SK-N-SH (cell line): ENCODE measurements at regions not wholly inside any gene's neighbourhood (a gene's known extent, or its start where the extent isn't known, plus 50 kb on each side); places are given as distances from the start of the nearest gene placed in this dataset.

Source experiments
- CTCF ChIA-PET: fragments of 300-600, 350-600 bp; formaldehyde crosslinking; extraction: SDS; loops from one replicate; lab custom pipeline; 2021; lab: Yijun Ruan, JAX
- POLR2A ChIA-PET: fragments of 350-600 bp; sonication (Branson Sonifier 250); formaldehyde crosslinking; extraction: SDS; loops from one replicate; lab custom pipeline; 2020; ENCODE audit warnings: antibody characterized with exemption, inconsistent platforms; lab: Yijun Ruan, JAX
- DNase-seq: peaks from one replicate; pipeline ENCODE4 v3.0.0; 2012
- H2AFZ ChIP-seq: fragments of 200-600 bp; sonication (generic); 2 replicates; pipeline ENCODE4 v1.8.1; 2016; ENCODE audit warnings: antibody characterized with exemption, mild to moderate bottlenecking, low read depth
- H3F3A ChIP-seq: fragments of 200-600 bp; sonication (generic); replicated peaks from 2 replicates; pipeline ENCODE3; 2016; ENCODE audit warnings: antibody characterized with exemption, mild to moderate bottlenecking; ENCODE audit not compliant: insufficient read depth
- H3K27ac ChIP-seq, 2 experiments: fragments of 200-500 bp in 1 of 2; fragments of 200-600 bp in 1 of 2; sonication (Bioruptor generic) in 1 of 2; sonication (generic), shearing (Covaris generic) in 1 of 2; 2 replicates each; pipeline versions ENCODE4 v1.5.1 to v1.6.1; 2014 to 2016; ENCODE audit warnings: low read depth in 2 of 2, inconsistent platforms in 1 of 2, low read length in 1 of 2, mild to moderate bottlenecking in 1 of 2, mixed read lengths in 1 of 2
- H3K27me3 ChIP-seq: fragments of 200-600 bp; sonication (generic), shearing (Covaris generic); 2 replicates; pipeline ENCODE4 v1.6.1; 2016; ENCODE audit warnings: mixed run types; ENCODE audit not compliant: insufficient read depth
- H3K36me3 ChIP-seq, 2 experiments: fragments of 200-500 bp in 1 of 2; fragments of 200-600 bp in 1 of 2; sonication (Bioruptor generic) in 1 of 2; sonication (generic) in 1 of 2; replicated peaks in 1 of 2; 2 replicates each; pipeline versions ENCODE3 to v1.5.1; 2014 to 2016; ENCODE audit warnings: low read length in 1 of 2, mild to moderate bottlenecking in 1 of 2; ENCODE audit not compliant: insufficient read depth in 2 of 2, control insufficient read depth in 1 of 2
- H3K4me1 ChIP-seq, 2 experiments: fragments of 200-500 bp in 1 of 2; fragments of 200-600 bp in 1 of 2; sonication (Bioruptor generic) in 1 of 2; sonication (generic), shearing (Covaris generic) in 1 of 2; 2 replicates each; pipeline versions ENCODE4 v1.5.1 to v1.6.1; 2014 to 2016; ENCODE audit warnings: low read depth in 1 of 2, low read length in 1 of 2, mixed run types in 1 of 2; ENCODE audit not compliant: insufficient read depth in 2 of 2, control insufficient read depth in 1 of 2
- H3K4me2 ChIP-seq: fragments of 200-600 bp; sonication (generic), shearing (Covaris generic); 2 replicates; pipeline ENCODE4 v1.6.1; 2017; ENCODE audit warnings: mixed run types
- H3K4me3 ChIP-seq, 2 experiments: fragments of 200-500 bp in 1 of 2; fragments of 200-600 bp in 1 of 2; sonication (Bioruptor generic) in 1 of 2; sonication (generic), shearing (Covaris generic) in 1 of 2; 2 replicates each; pipeline versions ENCODE4 v1.5.1 to v1.8.1; 2014 to 2016; ENCODE audit warnings: low read depth in 2 of 2, inconsistent platforms in 1 of 2, low read length in 1 of 2, mild to moderate bottlenecking in 1 of 2, mixed read lengths in 1 of 2, moderate library complexity in 1 of 2
- H3K79me2 ChIP-seq: fragments of 200-600 bp; sonication (generic); 2 replicates; pipeline ENCODE4 v1.8.1; 2017; ENCODE audit warnings: mild to moderate bottlenecking; ENCODE audit not compliant: insufficient read depth
- H3K9ac ChIP-seq: fragments of 200-600 bp; sonication (generic); 2 replicates; pipeline ENCODE4 v1.6.1; 2017; ENCODE audit warnings: mixed run types
- H3K9me2 ChIP-seq: fragments of 200-600 bp; sonication (generic); 2 replicates; pipeline ENCODE4 v1.6.1; 2017; ENCODE audit warnings: mixed run types
- H3K9me3 ChIP-seq: fragments of 200-600 bp; sonication (generic); 2 replicates; pipeline ENCODE4 v1.6.1; 2017; ENCODE audit warnings: mixed run types, mild to moderate bottlenecking, moderate library complexity
- H4K20me1 ChIP-seq: fragments of 200-600 bp; sonication (generic); 2 replicates; pipeline ENCODE4 v1.6.1; 2017; ENCODE audit warnings: mild to moderate bottlenecking, mixed run types; ENCODE audit not compliant: insufficient read depth
- ELF1 ChIP-seq: IDR thresholded peaks from 2 replicates; pipeline ENCODE4 v1.4.0; 2012
- FOXM1 ChIP-seq: IDR thresholded peaks from 2 replicates; pipeline ENCODE4 v1.4.0; 2012; ENCODE audit warnings: low read depth, mild to moderate bottlenecking
- GATA2 ChIP-seq: sonication (generic); formaldehyde crosslinking; IDR thresholded peaks from 2 replicates; pipeline ENCODE4 v1.5.0; 2020; ENCODE audit warnings: mild to moderate bottlenecking, missing genetic modification reagents
- IRF3 ChIP-seq: fragments of 150-350 bp; IDR thresholded peaks from 2 replicates; pipeline ENCODE4 v1.6.1; 2016; ENCODE audit warnings: mild to moderate bottlenecking, low read depth, low read length
- JUND ChIP-seq: IDR thresholded peaks from 2 replicates; pipeline ENCODE4 v1.4.0; 2012
- MAX ChIP-seq: IDR thresholded peaks from 2 replicates; pipeline ENCODE4 v1.4.0; 2012; ENCODE audit warnings: low read depth
- MEF2A ChIP-seq: IDR thresholded peaks from 2 replicates; pipeline ENCODE4 v1.4.0; 2012; ENCODE audit warnings: low read depth, borderline replicate concordance
- NFIC ChIP-seq: IDR thresholded peaks from 2 replicates; pipeline ENCODE4 v1.4.0; 2012; ENCODE audit warnings: borderline replicate concordance
- REST ChIP-seq: IDR thresholded peaks from 2 replicates; pipeline ENCODE4 v1.6.1; 2012; ENCODE audit warnings: mild to moderate bottlenecking, low read depth, low read length, moderate library complexity
- RXRA ChIP-seq: IDR thresholded peaks from 2 replicates; pipeline ENCODE4 v1.4.0; 2012; ENCODE audit warnings: low read depth, mild to moderate bottlenecking, borderline replicate concordance
- TAF1 ChIP-seq: IDR thresholded peaks from 2 replicates; pipeline ENCODE4 v1.6.1; 2012; ENCODE audit warnings: low read depth, mild to moderate bottlenecking, low read length, moderate library complexity, borderline replicate concordance
- TEAD4 ChIP-seq: IDR thresholded peaks from 2 replicates; pipeline ENCODE4 v1.4.0; 2012; ENCODE audit warnings: mild to moderate bottlenecking, borderline replicate concordance; ENCODE audit not compliant: insufficient read depth
- USF2 ChIP-seq: fragments of 150-350 bp; IDR thresholded peaks from 2 replicates; pipeline ENCODE4 v1.6.1; 2017; ENCODE audit warnings: antibody characterized with exemption, low read length, low read depth, borderline replicate concordance
- WGBS: methylation state at CpG from one replicate; pipeline ENCODE4 v1.1.6; 2017; ENCODE audit warnings: low lambda C conversion rate; 5-methylcytosine and 5-hydroxymethylcytosine counted together

- peaks cover 19 to 34% of the 10 kb centered on the region in 2 experiments for H3K4me1 ChIP-seq
- 76% methylated on average over 4 of the region's 4 CpGs for WGBS
Observed at GRCh38 chr2:37560863-37561614, 110.4 kb downstream of the CDC42EP3 start.

GRCh38 chr2:37561615-37562569 lies 109.5 kb downstream of the CDC42EP3 start:
- DNase-seq, result no peak
- Histone ChIP-seq H3K27ac (peak overlapping the region; percentile 75 to 99), H3K9me2 (no peaks in the 10 kb centered on the region), H3K36me3 (no peaks in the 10 kb centered on the region), H3K9ac (peak overlapping the region; percentile 65; the same call in 1 of the 2 replicates), H3F3A (peaks cover 60% of the 10 kb centered on the region), H3K4me3 (no peak overlapping the region), H3K27me3 (no peaks in the 10 kb centered on the region), H3K9me3 (peaks cover 3% of the 10 kb centered on the region; the same call in 1 of the 2 replicates), H2AFZ (no peak overlapping the region), H3K4me1 (peaks cover 19 to 35% of the 10 kb centered on the region in 2 experiments), H4K20me1 (no peaks in the 10 kb centered on the region), H3K4me2 (peak overlapping the region; percentile 52), H3K79me2 (no peaks in the 10 kb centered on the region)
- CTCF ChIA-PET, result interaction anchor here (0.6 to 2.1 kb wide), 5 partner anchors 14 to 271 kb away, joined by 3 to 8 read pairs (median 6); no protein-coding TSS in a partner anchor
- WGBS, result 11% methylated on average over 5 of the region's 5 CpGs
- POLR2A ChIA-PET, result no interaction called here
- TF ChIP-seq REST, result peak; percentile 69
- TF ChIP-seq MAX, result peak; percentile 80
- peak; percentile 79; the same call in 1 of the 2 replicates for TF ChIP-seq RXRA
- peak; percentile 95 for TF ChIP-seq NFIC
- TF ChIP-seq IRF3, result 0 out of 2 replicates have a peak, but pooled peaks have one; percentile 25
- peak; percentile 93 for TF ChIP-seq TEAD4
- TF ChIP-seq USF2, result peak; percentile 73
- TF ChIP-seq JUND, result peak; percentile 100
- no peak; the same call in 1 of the 2 replicates for TF ChIP-seq TAF1
- TF ChIP-seq ELF1, result peak; percentile 28; the same call in 1 of the 2 replicates
- no peak for TF ChIP-seq GATA2 (CRISPR knock-in tag)
- 0 out of 2 replicates have a peak, but pooled peaks have one; percentile 63 for TF ChIP-seq MEF2A

More at GRCh38 chr2:37560863-37561614, 110.4 kb downstream of the CDC42EP3 start:
- Histone ChIP-seq H3K9ac (peak overlapping the region; percentile 15; the same call in 1 of the 2 replicates), H3K79me2 (no peaks in the 10 kb centered on the region), H3K27me3 (no peaks in the 10 kb centered on the region)
- TF ChIP-seq FOXM1 (no peak), IRF3 (no peak)
- TF ChIP-seq, all 33 proteins: peak for 0
- POLR2A ChIA-PET, result no interaction called here
- peaks cover 51% of the 10 kb centered on the region for H3F3A ChIP-seq
- no peak overlapping the region for H3K4me3 ChIP-seq
- H3K36me3 ChIP-seq, result no peaks in the 10 kb centered on the region
- H3K4me2 ChIP-seq, result peak overlapping the region; percentile 10
- peaks cover 3% of the 10 kb centered on the region; the same call in 1 of the 2 replicates for H3K9me3 ChIP-seq
- no peaks in the 10 kb centered on the region for H4K20me1 ChIP-seq
- no peak for DNase-seq
- CTCF ChIA-PET, result interaction anchor here (0.6 to 2.1 kb wide), 5 partner anchors 15 to 272 kb away, joined by 3 to 8 read pairs (median 4); no protein-coding TSS in a partner anchor
- H3K9me2 ChIP-seq, result no peaks in the 10 kb centered on the region
- no peak overlapping the region; the same call in 1 of the 2 replicates for H2AFZ ChIP-seq
- peak overlapping the region; percentile 75 to 99 for H3K27ac ChIP-seq
